Activated naive CD8-positive, alpha-beta T cell (primary cell): ENCODE measurements at regions not wholly inside any gene's neighbourhood (a gene's known extent, or its start where the extent isn't known, plus 50 kb on each side); places are given as distances from the start of the nearest gene placed in this dataset.

ENCODE experiments used
- H3K27ac Mint-ChIP-seq: one replicate; pipeline ENCODE4 v1.8.0; 2021; ENCODE audit warnings: mixed read lengths
- H3K27me3 Mint-ChIP-seq: one replicate; pipeline ENCODE4 v1.8.0; 2021; ENCODE audit warnings: mixed read lengths
- H3K36me3 Mint-ChIP-seq: one replicate; pipeline ENCODE4 v1.8.0; 2021; ENCODE audit warnings: mixed read lengths
- H3K4me1 Mint-ChIP-seq: one replicate; pipeline ENCODE4 v1.8.0; 2021; ENCODE audit warnings: low read depth, mixed read lengths
- H3K4me3 Mint-ChIP-seq: one replicate; pipeline ENCODE4 v1.8.0; 2021; ENCODE audit warnings: mild to moderate bottlenecking, mixed read lengths
- H3K9me3 Mint-ChIP-seq: one replicate; pipeline ENCODE4 v1.8.0; 2021; ENCODE audit warnings: low read depth, mixed read lengths

GRCh38 chr4:101730291-101731117 is 60.0 kb upstream of the BANK1 start:
- no peaks in the 10 kb centered on the region for H3K9me3 Mint-ChIP-seq
- H3K4me3 Mint-ChIP-seq: no peak overlapping the region
- H3K4me1 Mint-ChIP-seq: no peaks in the 10 kb centered on the region
- H3K36me3 Mint-ChIP-seq: no peaks in the 10 kb centered on the region
- H3K27me3 Mint-ChIP-seq: peaks cover 7% of the 10 kb centered on the region
- no peak overlapping the region for H3K27ac Mint-ChIP-seq

- Mint-ChIP-seq H3K27me3 (peaks cover 3% of the 10 kb centered on the region), H3K9me3 (no peaks in the 10 kb centered on the region), H3K4me1 (peaks cover 8% of the 10 kb centered on the region), H3K4me3 (no peak overlapping the region), H3K36me3 (no peaks in the 10 kb centered on the region), H3K27ac (no peak overlapping the region)
Measured at GRCh38 chr4:101727238-101727637, 63.3 kb upstream of the BANK1 start.

DNA sequence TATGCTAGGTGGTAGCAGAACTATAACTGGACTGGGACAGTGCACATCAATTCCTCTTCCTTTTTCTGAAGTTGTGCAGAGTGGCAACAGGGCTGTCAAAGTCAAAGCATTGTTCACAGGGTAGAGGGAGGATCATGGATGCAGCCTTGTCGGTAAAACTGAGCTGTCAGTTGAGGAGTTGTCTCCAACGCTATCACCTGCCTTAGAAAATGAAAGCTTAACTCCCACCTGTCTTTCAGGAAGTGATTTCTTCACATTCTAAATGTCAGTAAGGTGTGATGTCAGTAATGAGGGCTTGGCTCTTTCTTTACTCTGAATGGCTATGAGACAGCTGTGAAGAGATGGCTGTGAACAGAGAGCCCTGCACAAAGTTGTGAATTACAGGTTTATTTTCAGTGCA is 66.4 kb upstream of the BANK1 start:
- Mint-ChIP-seq H3K9me3 (no peaks in the 10 kb centered on the region), H3K36me3 (no peaks in the 10 kb centered on the region), H3K4me1 (peaks cover 8% of the 10 kb centered on the region), H3K27me3 (no peaks in the 10 kb centered on the region), H3K4me3 (peak overlapping the region; percentile 14), H3K27ac (no peak overlapping the region)

- Mint-ChIP-seq H3K4me1 (peaks cover 2% of the 10 kb centered on the region), H3K36me3 (peaks cover 2% of the 10 kb centered on the region), H3K9me3 (peaks cover 6% of the 10 kb centered on the region), H3K27ac (no peak overlapping the region), H3K27me3 (no peaks in the 10 kb centered on the region), H3K4me3 (no peak overlapping the region)
Measured at GRCh38 chr4:101718810-101719209, 71.7 kb upstream of the BANK1 start.

- no peaks in the 10 kb centered on the region for H3K4me1 Mint-ChIP-seq
- no peak overlapping the region for H3K27ac Mint-ChIP-seq
- no peak overlapping the region for H3K4me3 Mint-ChIP-seq
- H3K27me3 Mint-ChIP-seq: peaks cover 2% of the 10 kb centered on the region
- peaks cover 7% of the 10 kb centered on the region for H3K9me3 Mint-ChIP-seq
- peaks cover 2% of the 10 kb centered on the region for H3K36me3 Mint-ChIP-seq
Measured at GRCh38 chr4:101711590-101712260, 78.8 kb upstream of the BANK1 start.

GRCh38 chr4:101710806-101711205 is 79.7 kb upstream of the BANK1 start:
- Mint-ChIP-seq H3K27me3 (peaks cover 2% of the 10 kb centered on the region), H3K4me3 (no peak overlapping the region), H3K36me3 (peaks cover 2% of the 10 kb centered on the region), H3K27ac (no peak overlapping the region), H3K4me1 (no peaks in the 10 kb centered on the region), H3K9me3 (peaks cover 12% of the 10 kb centered on the region)

DNA sequence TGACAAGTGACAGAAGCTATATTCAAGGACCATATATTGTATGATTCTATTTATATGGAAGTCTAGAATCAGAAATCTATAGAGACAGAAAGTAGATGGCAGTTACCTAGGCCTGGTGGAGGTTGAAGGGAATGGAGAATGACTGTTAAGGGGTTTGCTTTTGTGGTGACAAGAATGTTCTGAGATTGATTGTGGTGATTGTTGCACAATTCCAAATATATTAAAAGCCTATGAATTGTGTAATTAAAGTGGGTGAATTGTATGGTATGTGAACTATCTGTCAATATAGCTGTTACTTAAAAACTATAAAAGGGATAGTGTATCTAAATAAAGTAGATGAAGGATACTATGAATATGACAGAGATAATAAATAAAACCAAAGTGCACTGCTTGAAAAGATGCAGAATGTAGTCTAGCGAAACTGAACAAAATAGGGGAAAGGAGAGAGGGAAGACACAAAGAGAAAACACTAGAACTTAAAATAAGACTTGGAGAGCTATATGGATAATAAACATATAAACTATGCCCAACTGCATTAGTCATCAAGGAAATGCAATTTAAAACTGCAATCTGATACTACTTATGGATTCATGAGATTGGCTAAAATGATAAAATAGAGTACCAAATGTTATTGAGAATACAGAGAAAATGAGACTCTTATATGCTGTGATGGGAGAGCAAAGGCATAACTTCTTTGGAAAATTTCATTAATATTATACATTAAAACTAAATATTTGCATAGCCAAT is 82.1 kb upstream of the BANK1 start:
- H3K4me3 Mint-ChIP-seq: no peak overlapping the region
- H3K27ac Mint-ChIP-seq: no peak overlapping the region
- peaks cover 5% of the 10 kb centered on the region for H3K9me3 Mint-ChIP-seq
- H3K4me1 Mint-ChIP-seq: no peaks in the 10 kb centered on the region
- H3K36me3 Mint-ChIP-seq: no peaks in the 10 kb centered on the region
- peaks cover 2% of the 10 kb centered on the region for H3K27me3 Mint-ChIP-seq

- Mint-ChIP-seq H3K36me3 (no peaks in the 10 kb centered on the region), H3K4me1 (no peaks in the 10 kb centered on the region), H3K4me3 (no peak overlapping the region), H3K9me3 (peaks cover 5% of the 10 kb centered on the region), H3K27me3 (peaks cover 2% of the 10 kb centered on the region), H3K27ac (no peak overlapping the region)
Measured at GRCh38 chr4:101707596-101707995, 82.9 kb upstream of the BANK1 start.

DNA sequence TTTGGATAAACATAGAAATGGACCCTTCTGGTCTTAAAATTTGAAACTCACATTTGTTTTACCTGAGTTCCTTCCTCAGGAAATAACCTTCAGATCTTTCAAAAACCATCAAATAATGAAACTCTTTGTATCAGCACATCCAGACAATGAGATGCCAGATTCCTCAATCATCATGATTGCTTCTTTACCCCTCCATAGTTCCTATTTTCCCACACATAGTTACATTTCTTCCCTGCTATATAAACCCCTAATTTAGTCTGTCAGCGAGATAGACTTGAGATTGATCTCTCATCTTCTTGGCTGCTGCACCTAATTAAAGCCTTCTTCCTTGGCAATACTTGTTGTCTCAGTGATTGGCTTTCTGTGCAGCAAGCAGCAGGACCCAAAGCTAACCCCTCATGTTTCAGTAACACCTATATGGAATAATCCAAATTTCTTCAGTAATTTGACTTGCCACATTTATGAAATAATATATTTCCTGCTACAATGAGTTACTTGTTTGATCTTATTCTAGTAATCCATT is 83.9 kb upstream of the BANK1 start:
- Mint-ChIP-seq H3K27me3 (peaks cover 2% of the 10 kb centered on the region), H3K4me1 (no peaks in the 10 kb centered on the region), H3K27ac (no peak overlapping the region), H3K36me3 (no peaks in the 10 kb centered on the region), H3K9me3 (peaks cover 5% of the 10 kb centered on the region), H3K4me3 (no peak overlapping the region)

- H3K36me3 Mint-ChIP-seq: no peaks in the 10 kb centered on the region
- no peaks in the 10 kb centered on the region for H3K4me1 Mint-ChIP-seq
- H3K27ac Mint-ChIP-seq: no peak overlapping the region
- peaks cover 3% of the 10 kb centered on the region for H3K27me3 Mint-ChIP-seq
- peaks cover 3% of the 10 kb centered on the region for H3K9me3 Mint-ChIP-seq
- no peak overlapping the region for H3K4me3 Mint-ChIP-seq
Measured at GRCh38 chr4:101701551-101701950, 89.0 kb upstream of the BANK1 start.

DNA sequence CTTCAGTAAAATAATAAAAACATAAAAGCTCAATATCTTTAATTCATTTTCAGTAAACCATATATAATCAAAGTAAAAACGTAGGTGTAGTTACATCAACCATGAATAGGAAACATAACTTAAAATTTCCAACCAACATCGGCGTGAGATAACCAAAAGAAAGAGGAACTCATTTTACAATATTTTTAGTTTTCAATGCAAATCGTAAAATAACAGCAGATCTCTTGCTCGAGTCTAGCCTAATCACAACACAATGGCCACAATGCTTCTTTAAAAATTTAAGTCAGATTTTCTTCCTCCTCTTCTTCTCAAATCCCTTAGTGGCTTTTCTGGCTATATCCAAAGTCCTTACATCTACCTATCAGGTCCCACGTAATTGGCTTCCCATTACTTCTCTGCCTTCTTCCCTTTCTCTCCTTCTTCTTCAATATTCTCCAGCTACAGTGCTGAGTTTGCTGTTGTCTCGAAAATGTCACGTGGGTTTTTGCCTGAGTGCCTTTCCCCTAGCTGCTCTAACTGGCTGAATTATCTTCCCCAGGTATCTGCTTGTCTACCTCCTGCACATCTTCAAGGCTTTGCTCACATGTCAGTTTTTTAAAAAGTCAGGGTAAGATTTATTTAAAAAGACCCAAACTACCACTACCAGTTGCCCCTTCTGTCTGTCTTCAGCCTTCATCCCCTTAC is 90.9 kb upstream of the BANK1 start:
- Mint-ChIP-seq H3K4me3 (no peak overlapping the region), H3K36me3 (no peaks in the 10 kb centered on the region), H3K4me1 (no peaks in the 10 kb centered on the region), H3K27me3 (peaks cover 4% of the 10 kb centered on the region), H3K9me3 (no peaks in the 10 kb centered on the region), H3K27ac (no peak overlapping the region)

- no peak overlapping the region for H3K27ac Mint-ChIP-seq
- peaks cover 4% of the 10 kb centered on the region for H3K27me3 Mint-ChIP-seq
- H3K36me3 Mint-ChIP-seq: no peaks in the 10 kb centered on the region
- no peaks in the 10 kb centered on the region for H3K9me3 Mint-ChIP-seq
- H3K4me1 Mint-ChIP-seq: no peaks in the 10 kb centered on the region
- no peak overlapping the region for H3K4me3 Mint-ChIP-seq
Measured at GRCh38 chr4:101697266-101697665, 93.3 kb upstream of the BANK1 start.

- H3K27ac Mint-ChIP-seq: no peak overlapping the region
- H3K27me3 Mint-ChIP-seq: peaks cover 4% of the 10 kb centered on the region
- no peak overlapping the region for H3K4me3 Mint-ChIP-seq
- no peaks in the 10 kb centered on the region for H3K36me3 Mint-ChIP-seq
- H3K4me1 Mint-ChIP-seq: no peaks in the 10 kb centered on the region
- no peaks in the 10 kb centered on the region for H3K9me3 Mint-ChIP-seq
Measured at GRCh38 chr4:101696276-101697010, 94.1 kb upstream of the BANK1 start.

- Mint-ChIP-seq H3K4me3 (no peak overlapping the region), H3K27me3 (peaks cover 6% of the 10 kb centered on the region)
Measured at GRCh38 chr4:101695176-101695575, 95.4 kb upstream of the BANK1 start.

More at GRCh38 chr4:101695176-101695575, 95.4 kb upstream of the BANK1 start:
- Mint-ChIP-seq H3K27ac (no peak overlapping the region), H3K36me3 (no peaks in the 10 kb centered on the region), H3K4me1 (no peaks in the 10 kb centered on the region), H3K9me3 (no peaks in the 10 kb centered on the region)
